Astrocyte of the cerebellum (primary cell): ENCODE measurements at regions not wholly inside any gene's neighbourhood (a gene's known extent, or its start where the extent isn't known, plus 50 kb on each side); places are given as distances from the start of the nearest gene placed in this dataset.

Experiments used
- DNase-seq: peaks from one replicate; pipeline ENCODE4 v3.0.0-alpha.2; 2011; ENCODE audit warnings: low read depth
- H3K4me3 ChIP-seq: 2 replicates; pipeline ENCODE4 v1.5.1; 2011; ENCODE audit warnings: mild to moderate bottlenecking, low read depth, low read length, moderate library complexity
- CTCF ChIP-seq: IDR thresholded peaks from 2 replicates; pipeline ENCODE4 v1.5.1; 2012; ENCODE audit warnings: low read length, low read depth, moderate library complexity, mild to moderate bottlenecking; ENCODE audit errors: missing control alignments
- in situ Hi-C: cut with HindIII; loops from 2 replicates; pipeline ENCODE4 v1.10.0; 2017; ENCODE audit warnings: low sequenced_read_pairs

GRCh38 chr1:219289171-219289570 lies 115.5 kb downstream of the LYPLAL1 start:
- no peak overlapping the region for H3K4me3 ChIP-seq
- in situ Hi-C loops: no loop called here
- no peak for DNase-seq
- TF ChIP-seq CTCF: no peak

- in situ Hi-C loops: no loop called here
- no peak overlapping the region for H3K4me3 ChIP-seq
- TF ChIP-seq CTCF: no peak
- no peak for DNase-seq
These were observed 109.9 kb downstream of the LYPLAL1 start for GRCh38 chr1:219283541-219283940.

- DNase-seq: no peak
- TF ChIP-seq CTCF: no peak
- in situ Hi-C loops: no loop called here
- H3K4me3 ChIP-seq: no peak overlapping the region
These were observed 108.2 kb downstream of the LYPLAL1 start for GRCh38 chr1:219281831-219282230.

GRCh38 chr1:219279017-219279770 lies 105.5 kb downstream of the LYPLAL1 start:
- in situ Hi-C loops: no loop called here
- no peak overlapping the region for H3K4me3 ChIP-seq
- no peak for DNase-seq
- no peak for TF ChIP-seq CTCF

GRCh38 chr1:219278288-219278687 lies 104.6 kb downstream of the LYPLAL1 start:
- in situ Hi-C loops: no loop called here
- no peak for DNase-seq
- no peak overlapping the region for H3K4me3 ChIP-seq
- TF ChIP-seq CTCF: no peak

GRCh38 chr1:219277304-219278105 lies 103.8 kb downstream of the LYPLAL1 start:
- no peak for DNase-seq
- no peak for TF ChIP-seq CTCF
- in situ Hi-C loops: no loop called here
- H3K4me3 ChIP-seq: no peak overlapping the region
